Small intestine (tissue), 7 donors: ENCODE measurements at regions not wholly inside any gene's neighbourhood (a gene's known extent, or its start where the extent isn't known, plus 50 kb on each side); places are given as distances from the start of the nearest gene placed in this dataset.

ENCODE experiments used
- DNase-seq, 2 donors: peaks; one replicate each; pipeline versions ENCODE4 v3.0.0 to v3.0.0-alpha.2; 2013
- FAIRE-seq: peaks from 2 replicates; lab custom pipeline; 2012; peaks lifted over from hg19 to GRCh38; lab: Jason Lieb, UNC
- H3K27ac ChIP-seq, 3 donors: one replicate each; pipeline ENCODE4 v1.5.1; 2013; ENCODE audit warnings: low read length in 2 of 3, mild to moderate bottlenecking in 2 of 3, control low read depth in 1 of 3, inconsistent platforms in 1 of 3, low read depth in 1 of 3, moderate library complexity in 1 of 3
- H3K27me3 ChIP-seq, 3 donors: one replicate each; pipeline ENCODE4 v1.6.1; 2013; ENCODE audit warnings: low read length in 3 of 3, inconsistent platforms in 1 of 3; ENCODE audit not compliant: control insufficient read depth in 3 of 3, insufficient read depth in 3 of 3
- H3K36me3 ChIP-seq, 3 donors: one replicate each; pipeline ENCODE4 v1.6.1; 2013; ENCODE audit warnings: low read length in 3 of 3, inconsistent platforms in 1 of 3, low read depth in 1 of 3, mild to moderate bottlenecking in 1 of 3, moderate library complexity in 1 of 3; ENCODE audit not compliant: control insufficient read depth in 3 of 3, insufficient read depth in 2 of 3
- H3K4me1 ChIP-seq, 3 donors: one replicate each; pipeline ENCODE4 v1.6.1; 2013; ENCODE audit warnings: low read length in 2 of 3, inconsistent platforms in 1 of 3, low read depth in 1 of 3, mild to moderate bottlenecking in 1 of 3, moderate library complexity in 1 of 3; ENCODE audit not compliant: control insufficient read depth in 3 of 3, insufficient read depth in 2 of 3
- H3K4me3 ChIP-seq, 3 donors: one replicate each; pipeline ENCODE4 v1.5.1; 2013; ENCODE audit warnings: low read length in 3 of 3, control low read depth in 1 of 3, inconsistent platforms in 1 of 3, low read depth in 1 of 3, mild to moderate bottlenecking in 1 of 3, moderate library complexity in 1 of 3
- H3K9me3 ChIP-seq, 2 donors: one replicate each; pipeline ENCODE4 v1.6.1; 2013; ENCODE audit warnings: low read depth in 1 of 2, low read length in 1 of 2; ENCODE audit not compliant: control insufficient read depth in 2 of 2, insufficient read depth in 1 of 2
- WGBS, 3 donors: extraction: QIAGEN DNeasy Blood & Tissue Kit; methylation state at CpG; one replicate each; pipeline ENCODE4 v1.1.7; 2013; 5-methylcytosine and 5-hydroxymethylcytosine counted together
- donor health status: healthy with polysubstance abuse.
- donor health status: control.
- donor health status: control.
- donor health status: Bipolar disorder and iron deficiency.
- donor health status: healthy.

- Histone ChIP-seq H3K36me3 (no peaks in the 10 kb centered on the region), H3K27ac (no peak overlapping the region), H3K27me3 (peaks cover 0 to 2% (median 0%) of the 10 kb centered on the region in 3 donors), H3K4me3 (no peak overlapping the region), H3K9me3 (no peaks in the 10 kb centered on the region), H3K4me1 (no peaks in the 10 kb centered on the region)
- 80 to 92% (median 82%) methylated on average over 8 of the region's 8 CpGs for WGBS, 3 donors
- DNase-seq (no peak), FAIRE-seq (no peak)
Measured at GRCh38 chr13:112233716-112234115, 142.4 kb upstream of the SPACA7 start.

- DNase-seq (no peak), FAIRE-seq (no peak)
- H3K27me3 ChIP-seq, result peaks cover 0 to 2% (median 0%) of the 10 kb centered on the region in 3 donors
- no peaks in the 10 kb centered on the region for H3K36me3 ChIP-seq
- no peaks in the 10 kb centered on the region for H3K9me3 ChIP-seq
- no peak overlapping the region for H3K4me3 ChIP-seq
- no peak overlapping the region for H3K27ac ChIP-seq
- no peaks in the 10 kb centered on the region for H3K4me1 ChIP-seq
- WGBS, 3 donors, result 77 to 85% (median 78%) methylated on average over 16 of the region's 16 CpGs
Measured at GRCh38 chr13:112234131-112234875, 141.9 kb upstream of the SPACA7 start.

- Histone ChIP-seq H3K9me3 (no peaks in the 10 kb centered on the region), H3K36me3 (no peaks in the 10 kb centered on the region), H3K27ac (no peak overlapping the region), H3K4me3 (no peak overlapping the region), H3K4me1 (no peaks in the 10 kb centered on the region), H3K27me3 (peaks cover 0 to 2% (median 0%) of the 10 kb centered on the region in 3 donors)
- 75 to 78% (median 77%) methylated on average over 7 of the region's 7 CpGs for WGBS, 3 donors
- DNase-seq (no peak), FAIRE-seq (no peak)
Measured at GRCh38 chr13:112236016-112236415, 140.1 kb upstream of the SPACA7 start.

DNA sequence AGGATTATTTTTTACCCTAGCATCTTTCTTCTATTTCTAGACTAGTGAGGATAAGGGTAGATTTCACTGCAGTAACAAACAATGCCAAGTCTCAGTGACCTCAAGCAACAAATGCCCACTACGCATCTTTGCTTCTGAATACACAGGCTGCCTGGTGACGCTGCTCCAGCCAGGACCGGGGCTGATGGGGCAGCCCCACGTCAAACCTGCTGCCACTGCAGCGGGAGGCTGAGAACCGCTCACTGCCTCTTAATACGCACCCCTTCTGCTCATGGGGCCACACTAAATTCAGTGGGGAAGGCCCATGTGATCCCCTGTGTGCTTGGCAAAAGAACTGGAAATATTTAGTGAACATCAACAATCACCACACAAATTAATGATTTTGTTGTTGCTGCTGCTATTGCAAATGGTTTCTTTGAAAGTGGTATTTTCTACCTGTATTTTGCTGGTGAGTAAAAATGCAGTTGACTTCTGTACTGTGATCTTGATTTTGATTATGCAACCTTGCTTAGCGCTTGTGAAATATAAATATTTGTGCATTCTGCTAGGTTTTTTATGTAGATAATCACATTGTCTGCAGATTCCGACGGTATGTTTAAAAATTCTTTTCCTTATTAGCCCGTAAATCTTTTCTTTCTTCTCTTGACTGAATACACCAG, 139.5 kb upstream of the SPACA7 start:
- Histone ChIP-seq H3K9me3 (no peaks in the 10 kb centered on the region), H3K4me3 (no peak overlapping the region), H3K36me3 (no peaks in the 10 kb centered on the region), H3K4me1 (no peaks in the 10 kb centered on the region), H3K27ac (no peak overlapping the region), H3K27me3 (peaks cover 0 to 2% (median 0%) of the 10 kb centered on the region in 3 donors)
- FAIRE-seq (no peak), DNase-seq (no peak)
- 79 to 85% (median 82%) methylated on average over 11 of the region's 11 CpGs for WGBS, 3 donors

DNA sequence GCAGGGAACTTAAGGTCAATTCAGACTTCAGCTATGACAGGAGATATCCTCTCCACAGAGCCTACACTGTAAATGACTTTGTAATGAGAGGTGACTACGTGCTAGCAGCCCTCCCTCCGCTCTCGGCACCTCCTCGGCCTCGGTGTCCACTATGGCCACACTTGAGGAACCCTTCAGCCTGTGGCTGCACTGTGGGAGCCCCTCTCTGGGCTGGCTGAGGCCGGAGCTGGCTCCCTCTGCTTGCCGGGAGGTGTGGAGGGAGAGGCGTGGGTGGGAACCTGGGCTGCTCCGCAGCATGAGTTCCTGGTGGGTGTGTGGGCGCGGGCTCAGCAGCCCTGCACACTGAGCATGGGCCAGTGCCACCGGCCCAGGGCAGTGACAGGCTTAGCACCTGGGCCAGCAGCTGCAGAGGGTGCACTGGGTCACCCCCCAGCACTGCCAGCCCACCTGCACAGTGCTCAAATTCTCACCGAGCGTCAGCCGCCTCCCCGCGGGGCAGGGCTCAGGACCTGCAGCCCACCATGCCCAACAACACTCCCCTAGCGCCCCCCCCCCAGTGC, 137.6 kb upstream of the SPACA7 start:
- FAIRE-seq (no peak), DNase-seq (no peak)
- Histone ChIP-seq H3K27me3 (no peaks in the 10 kb centered on the region), H3K4me3 (no peak overlapping the region), H3K27ac (no peak overlapping the region), H3K36me3 (no peaks in the 10 kb centered on the region), H3K9me3 (no peaks in the 10 kb centered on the region), H3K4me1 (no peaks in the 10 kb centered on the region)
- WGBS, 3 donors, result 89 to 90% (median 89%) methylated on average over 14 to 18 of the region's 18 CpGs

DNA sequence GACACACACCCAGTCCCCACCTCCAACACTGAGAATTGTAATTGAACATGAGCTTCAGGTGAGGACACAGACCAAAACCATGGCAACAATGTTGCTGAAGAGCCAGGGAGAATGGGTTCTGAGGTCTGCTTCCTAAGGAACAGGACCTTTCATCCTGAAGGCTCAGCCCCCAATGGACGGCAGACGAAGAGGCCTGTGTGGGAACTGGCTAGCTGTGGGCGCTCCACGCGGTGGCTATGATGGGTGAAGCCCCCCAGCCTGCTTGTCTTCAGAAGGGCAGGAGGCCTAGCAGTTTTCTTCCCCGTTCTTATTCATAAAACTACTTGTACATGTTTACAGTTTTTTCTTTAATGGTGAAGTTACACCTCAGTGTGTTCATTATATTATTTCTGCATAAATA, 136.1 kb upstream of the SPACA7 start:
- no peak overlapping the region for H3K27ac ChIP-seq
- no peak for FAIRE-seq
- H3K4me3 ChIP-seq, result no peak overlapping the region
- no peaks in the 10 kb centered on the region for H3K4me1 ChIP-seq
- 59 to 79% (median 61%) methylated on average over 5 to 6 of the region's 6 CpGs for WGBS, 3 donors
- DNase-seq, result no peak
- no peaks in the 10 kb centered on the region for H3K27me3 ChIP-seq
- no peaks in the 10 kb centered on the region for H3K9me3 ChIP-seq
- H3K36me3 ChIP-seq, result no peaks in the 10 kb centered on the region

DNA sequence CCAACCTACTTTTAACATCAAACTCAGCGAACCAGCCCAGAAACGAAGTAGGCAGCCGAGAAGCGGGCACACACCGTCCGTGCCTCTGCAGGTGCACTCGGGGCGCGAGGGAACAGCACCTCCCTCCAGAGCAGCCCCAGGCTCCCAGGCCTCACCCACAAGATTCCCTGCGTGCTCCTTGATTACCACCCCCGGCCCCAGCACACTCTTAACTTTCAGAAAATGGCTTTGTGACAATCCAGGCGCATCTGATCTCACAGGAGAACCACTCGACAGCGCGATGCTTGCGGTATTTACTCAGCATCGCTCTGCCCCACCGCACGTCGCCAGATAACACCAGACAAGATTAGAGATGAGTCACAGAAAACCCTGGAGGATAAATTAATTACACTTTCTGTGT, 134.9 kb upstream of the SPACA7 start:
- no peaks in the 10 kb centered on the region for H3K9me3 ChIP-seq
- no peaks in the 10 kb centered on the region for H3K4me1 ChIP-seq
- H3K4me3 ChIP-seq, result no peak overlapping the region
- FAIRE-seq (no peak), DNase-seq (no peak)
- H3K27ac ChIP-seq, result no peak overlapping the region
- H3K27me3 ChIP-seq, result no peaks in the 10 kb centered on the region
- no peaks in the 10 kb centered on the region for H3K36me3 ChIP-seq
- WGBS, 3 donors, result 60 to 63% (median 62%) methylated on average over 19 to 20 of the region's 20 CpGs

GRCh38 chr13:112242777-112243176, 133.4 kb upstream of the SPACA7 start:
- Histone ChIP-seq H3K9me3 (no peaks in the 10 kb centered on the region), H3K4me1 (no peaks in the 10 kb centered on the region), H3K4me3 (no peak overlapping the region), H3K27me3 (no peaks in the 10 kb centered on the region), H3K36me3 (no peaks in the 10 kb centered on the region), H3K27ac (no peak overlapping the region)
- FAIRE-seq (no peak), DNase-seq (no peak)
- 61 to 82% (median 71%) methylated on average over 7 of the region's 7 CpGs for WGBS, 3 donors
